Stomach (tissue), 4 donors: ENCODE measurements at regions not wholly inside any gene's neighbourhood (a gene's known extent, or its start where the extent isn't known, plus 50 kb on each side); places are given as distances from the start of the nearest gene placed in this dataset.

Experiments used
- POLR2A ChIP-seq, 4 donors: fragments of 450-650 bp; IDR thresholded peaks; one replicate each; pipeline ENCODE4 v1.6.1; 2016; ENCODE audit warnings: antibody characterized with exemption in 4 of 4, control low read depth in 2 of 4, mild to moderate bottlenecking in 1 of 4, moderate library complexity in 1 of 4
- POLR2AphosphoS5 ChIP-seq, 3 donors: sonication (generic); formaldehyde crosslinking; IDR thresholded peaks; one replicate each; pipeline ENCODE4 v1.6.1; 2016; ENCODE audit warnings: antibody characterized with exemption in 3 of 3
- TF ChIP-seq, protein P1 (sequence below), 7 experiments: fragments of 450-650 bp in 4 of 7; fragments of 200-600 bp in 3 of 7; sonication (generic) in 3 of 7; IDR thresholded peaks; one replicate each; pipeline ENCODE4 v1.5.1; 2016 to 2019; ENCODE audit warnings: antibody characterized with exemption in 7 of 7, control low read depth in 2 of 7, mild to moderate bottlenecking in 1 of 7

DNA sequence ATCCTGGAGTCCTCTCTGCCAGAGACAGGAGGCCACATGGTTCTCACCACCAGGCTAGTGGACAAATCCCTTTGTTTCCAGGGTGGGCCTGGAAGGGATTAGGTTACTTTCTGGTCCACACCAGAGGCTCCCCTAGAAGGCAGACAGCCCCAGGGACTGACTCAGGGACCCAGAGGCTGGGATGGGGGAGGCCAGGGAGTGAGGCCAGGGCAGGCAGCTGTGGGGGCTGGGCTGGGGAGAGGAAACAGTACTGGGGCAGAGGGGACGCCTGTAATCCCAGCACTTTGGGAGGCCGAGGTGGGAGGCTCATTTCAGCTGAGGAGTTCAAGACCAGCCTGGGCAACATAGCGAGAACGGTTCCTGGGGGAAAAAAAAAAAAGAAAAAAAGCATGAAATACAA lies 64.7 kb downstream of the TNFAIP2 start:
- TF ChIP-seq, protein P1, sequence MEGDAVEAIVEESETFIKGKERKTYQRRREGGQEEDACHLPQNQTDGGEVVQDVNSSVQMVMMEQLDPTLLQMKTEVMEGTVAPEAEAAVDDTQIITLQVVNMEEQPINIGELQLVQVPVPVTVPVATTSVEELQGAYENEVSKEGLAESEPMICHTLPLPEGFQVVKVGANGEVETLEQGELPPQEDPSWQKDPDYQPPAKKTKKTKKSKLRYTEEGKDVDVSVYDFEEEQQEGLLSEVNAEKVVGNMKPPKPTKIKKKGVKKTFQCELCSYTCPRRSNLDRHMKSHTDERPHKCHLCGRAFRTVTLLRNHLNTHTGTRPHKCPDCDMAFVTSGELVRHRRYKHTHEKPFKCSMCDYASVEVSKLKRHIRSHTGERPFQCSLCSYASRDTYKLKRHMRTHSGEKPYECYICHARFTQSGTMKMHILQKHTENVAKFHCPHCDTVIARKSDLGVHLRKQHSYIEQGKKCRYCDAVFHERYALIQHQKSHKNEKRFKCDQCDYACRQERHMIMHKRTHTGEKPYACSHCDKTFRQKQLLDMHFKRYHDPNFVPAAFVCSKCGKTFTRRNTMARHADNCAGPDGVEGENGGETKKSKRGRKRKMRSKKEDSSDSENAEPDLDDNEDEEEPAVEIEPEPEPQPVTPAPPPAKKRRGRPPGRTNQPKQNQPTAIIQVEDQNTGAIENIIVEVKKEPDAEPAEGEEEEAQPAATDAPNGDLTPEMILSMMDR (IDR thresholded peaks at IDR 0.05): no peak
- TF ChIP-seq POLR2A (IDR thresholded peaks at IDR 0.05) (no peak), POLR2AphosphoS5 (IDR thresholded peaks at IDR 0.05) (no peak)
